H9 (cell line): ENCODE measurements at regions not wholly inside any gene's neighbourhood (a gene's known extent, or its start where the extent isn't known, plus 50 kb on each side); places are given as distances from the start of the nearest gene placed in this dataset.

Experiments used
- DNase-seq: peaks from one replicate; pipeline ENCODE4 v3.0.0-alpha.2; 2017
- H2AFZ ChIP-seq: one replicate; pipeline ENCODE4 v1.6.1; 2013; ENCODE audit warnings: mild to moderate bottlenecking, low read length, control low read depth, moderate library complexity
- H2AK5ac ChIP-seq: 2 replicates; pipeline ENCODE4 v1.6.1; 2013; ENCODE audit warnings: low read length, control low read depth, mixed read lengths; ENCODE audit not compliant: insufficient read length
- H2BK120ac ChIP-seq: one replicate; pipeline ENCODE4 v1.6.1; 2013; ENCODE audit warnings: low read depth, mild to moderate bottlenecking, low read length, control low read depth, inconsistent platforms; ENCODE audit not compliant: poor library complexity, severe bottlenecking
- H2BK12ac ChIP-seq: 2 replicates; pipeline ENCODE4 v1.6.1; 2013; ENCODE audit warnings: low read length, control low read depth, mixed read lengths, low read depth; ENCODE audit not compliant: insufficient read length
- H2BK15ac ChIP-seq: 2 replicates; pipeline ENCODE4 v1.6.1; 2013; ENCODE audit warnings: low read depth, low read length, control low read depth
- H2BK20ac ChIP-seq: one replicate; pipeline ENCODE4 v1.6.1; 2013; ENCODE audit warnings: low read depth, mild to moderate bottlenecking, low read length, control low read depth, inconsistent platforms; ENCODE audit not compliant: poor library complexity, severe bottlenecking
- H2BK5ac ChIP-seq: 2 replicates; pipeline ENCODE4 v1.6.1; 2013; ENCODE audit warnings: low read length, control low read depth, mixed read lengths; ENCODE audit not compliant: insufficient read length
- H3K14ac ChIP-seq: 2 replicates; pipeline ENCODE4 v1.6.1; 2013; ENCODE audit warnings: low read length, control low read depth; ENCODE audit not compliant: insufficient read depth
- H3K18ac ChIP-seq: 2 replicates; pipeline ENCODE4 v1.6.1; 2013; ENCODE audit warnings: low read depth, mild to moderate bottlenecking, mixed read lengths, low read length, control low read depth; ENCODE audit not compliant: insufficient read length
- H3K23ac ChIP-seq: 2 replicates; pipeline ENCODE4 v1.6.1; 2013; ENCODE audit warnings: low read length, control low read depth, mixed read lengths, low read depth; ENCODE audit not compliant: insufficient read length
- H3K23me2 ChIP-seq: 2 replicates; pipeline ENCODE4 v1.6.1; 2013; ENCODE audit warnings: low read depth, mild to moderate bottlenecking, mixed read lengths, low read length, control low read depth; ENCODE audit not compliant: insufficient read length, poor library complexity, severe bottlenecking
- H3K27ac ChIP-seq: 2 replicates; pipeline ENCODE4 v1.5.1; 2013; ENCODE audit warnings: low read length, control low read depth, mixed read lengths, low read depth; ENCODE audit not compliant: insufficient read length
- H3K27me3 ChIP-seq: 2 replicates; pipeline ENCODE4 v1.6.1; 2013; ENCODE audit warnings: low read length, control low read depth, inconsistent platforms; ENCODE audit not compliant: insufficient read depth
- H3K4ac ChIP-seq: 2 replicates; pipeline ENCODE4 v1.6.1; 2013; ENCODE audit warnings: low read depth, mild to moderate bottlenecking, control low read depth, inconsistent platforms, low read length, moderate library complexity
- H3K4me1 ChIP-seq: 2 replicates; pipeline ENCODE4 v1.6.1; 2013; ENCODE audit warnings: low read length, control low read depth, inconsistent platforms; ENCODE audit not compliant: insufficient read depth
- H3K4me2 ChIP-seq: 2 replicates; pipeline ENCODE4 v1.6.1; 2013; ENCODE audit warnings: low read length, control low read depth, mixed read lengths; ENCODE audit not compliant: insufficient read length, insufficient read depth
- H3K56ac ChIP-seq: 2 replicates; pipeline ENCODE4 v1.6.1; 2013; ENCODE audit warnings: low read depth, mild to moderate bottlenecking, mixed read lengths, low read length, control low read depth; ENCODE audit not compliant: insufficient read length
- H3K79me1 ChIP-seq: 2 replicates; pipeline ENCODE4 v1.6.1; 2013; ENCODE audit warnings: low read depth, mild to moderate bottlenecking, moderate library complexity, low read length, control low read depth, inconsistent platforms; ENCODE audit not compliant: insufficient read depth, poor library complexity, severe bottlenecking
- H3K79me2 ChIP-seq: 2 replicates; pipeline ENCODE4 v1.6.1; 2013; ENCODE audit warnings: low read length, control low read depth, inconsistent platforms; ENCODE audit not compliant: insufficient read depth
- H3K9ac ChIP-seq: 2 replicates; pipeline ENCODE4 v1.6.1; 2013; ENCODE audit warnings: low read length, control low read depth, mixed read lengths; ENCODE audit not compliant: insufficient read length; ENCODE audit errors: extremely low read depth
- H3K9me3 ChIP-seq: one replicate; pipeline ENCODE4 v1.6.1; 2013; ENCODE audit warnings: low read depth, low read length, inconsistent platforms; ENCODE audit not compliant: control insufficient read depth
- H3T11ph ChIP-seq: one replicate; pipeline ENCODE4 v1.6.1; 2013; ENCODE audit warnings: mild to moderate bottlenecking, low read length, control low read depth, inconsistent platforms
- H4K20me1 ChIP-seq: one replicate; pipeline ENCODE4 v1.6.1; 2013; ENCODE audit not compliant: control insufficient read depth, insufficient read length, insufficient read depth
- H4K5ac ChIP-seq: 2 replicates; pipeline ENCODE4 v1.6.1; 2013; ENCODE audit warnings: low read depth, mild to moderate bottlenecking, mixed read lengths, low read length, control low read depth; ENCODE audit not compliant: insufficient read length
- H4K8ac ChIP-seq: replicated peaks from 2 replicates; pipeline ENCODE4 v1.6.1; 2013; ENCODE audit warnings: low read length, control low read depth, mixed read lengths, low read depth; ENCODE audit not compliant: insufficient read length
- H4K91ac ChIP-seq: 2 replicates; pipeline ENCODE4 v1.6.1; 2013; ENCODE audit warnings: low read depth, mild to moderate bottlenecking, moderate library complexity, mixed read lengths, low read length, control low read depth; ENCODE audit not compliant: insufficient read length
- H3K27ac Mint-ChIP-seq, 3 experiments: 2 replicates in 2 of 3; 3 replicates in 1 of 3; pipeline ENCODE4 v1.8.0; 2020 to 2021; ENCODE audit warnings: mixed read lengths in 3 of 3, mild to moderate bottlenecking in 1 of 3, moderate library complexity in 1 of 3
- H3K27me3 Mint-ChIP-seq: 2 replicates; pipeline ENCODE4 v1.8.0; 2021; ENCODE audit warnings: low read depth, mild to moderate bottlenecking, moderate library complexity, mixed read lengths
- H3K36me3 Mint-ChIP-seq, 3 experiments: 2 replicates in 2 of 3; 3 replicates in 1 of 3; pipeline ENCODE4 v1.8.0; 2020 to 2021; ENCODE audit warnings: low read depth in 3 of 3, mixed read lengths in 3 of 3; ENCODE audit not compliant: insufficient read depth in 1 of 3
- H3K4me1 Mint-ChIP-seq, 2 experiments: 2 replicates each; pipeline ENCODE4 v1.8.0; 2020; ENCODE audit warnings: mixed read lengths in 2 of 2
- H3K4me3 Mint-ChIP-seq, 2 experiments: 2 replicates in 1 of 2; 3 replicates in 1 of 2; pipeline ENCODE4 v1.8.0; 2020 to 2021; ENCODE audit warnings: mild to moderate bottlenecking in 2 of 2, mixed read lengths in 2 of 2, moderate library complexity in 1 of 2
- H3K9me3 Mint-ChIP-seq, 2 experiments: 2 replicates in 1 of 2; 3 replicates in 1 of 2; pipeline ENCODE4 v1.8.0; 2020; ENCODE audit warnings: mild to moderate bottlenecking in 2 of 2, mixed read lengths in 2 of 2, moderate library complexity in 1 of 2
- WGBS: extraction: QIAGEN DNeasy Blood & Tissue Kit; methylation state at CpG from one replicate; pipeline ENCODE4 v1.1.7; 2013; ENCODE audit warnings: missing lambda C conversion rate, low lambda C conversion rate, mixed read lengths; ENCODE audit not compliant: insufficient read length; ENCODE audit errors: extremely low coverage; 5-methylcytosine and 5-hydroxymethylcytosine counted together
- TF ChIP-seq, protein P1 (sequence below): fragments of 200-600 bp; sonication (generic); conservative IDR thresholded peaks from 3 replicates; pipeline ENCODE4 v1.8.0; 2021; ENCODE audit warnings: antibody characterized with exemption, mild to moderate bottlenecking

DNA sequence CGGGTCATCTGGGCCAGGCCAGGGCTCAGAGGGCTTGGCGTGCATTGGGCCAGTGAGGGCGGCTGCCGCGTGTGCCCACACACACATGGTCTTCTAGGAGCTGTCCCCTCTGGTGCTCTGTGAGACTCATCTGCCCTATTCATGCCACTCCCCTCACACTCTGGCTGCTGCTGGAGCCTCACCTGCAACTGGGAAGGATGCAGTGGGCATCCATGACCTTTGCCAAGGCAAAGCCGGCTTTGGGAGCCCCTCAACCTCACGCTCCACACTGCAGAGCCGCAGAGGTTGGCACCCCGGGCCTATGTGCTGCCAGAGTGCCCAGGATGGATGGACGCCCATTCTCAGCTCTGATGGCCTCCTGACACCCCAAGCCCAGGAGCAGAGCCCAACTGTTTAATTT, 330.2 kb upstream of the SALL3 start:
- H2BK5ac ChIP-seq = no peak overlapping the region
- H2BK15ac ChIP-seq = no peak overlapping the region
- H3K27ac ChIP-seq = no peak overlapping the region
- no peak overlapping the region for H3K56ac ChIP-seq
- H4K8ac ChIP-seq = no peak overlapping the region
- no peak for DNase-seq
- H3K27ac Mint-ChIP-seq = no peak overlapping the region
- no peak overlapping the region for H2AK5ac ChIP-seq
- no peaks in the 10 kb centered on the region for H3K79me2 ChIP-seq
- H3K4me2 ChIP-seq = no peak overlapping the region
- no peaks in the 10 kb centered on the region for H3K4me1 ChIP-seq
- no peaks in the 10 kb centered on the region for H3K4me1 Mint-ChIP-seq
- H3K23ac ChIP-seq = no peak overlapping the region
- no peaks in the 10 kb centered on the region for H4K20me1 ChIP-seq
- no peak overlapping the region for H3K4me3 Mint-ChIP-seq
- H4K5ac ChIP-seq = no peak overlapping the region
- no peak overlapping the region for H4K91ac ChIP-seq
- H3K9me3 Mint-ChIP-seq = peaks cover 40 to 43% of the 10 kb centered on the region in 2 experiments
- H2AFZ ChIP-seq = no peak overlapping the region
- no peaks in the 10 kb centered on the region for H3K79me1 ChIP-seq
- no peak overlapping the region for H3K14ac ChIP-seq
- H3K27me3 ChIP-seq = no peaks in the 10 kb centered on the region
- H2BK12ac ChIP-seq = no peak overlapping the region
- H3K9ac ChIP-seq = no peak overlapping the region
- TF ChIP-seq, protein P1, sequence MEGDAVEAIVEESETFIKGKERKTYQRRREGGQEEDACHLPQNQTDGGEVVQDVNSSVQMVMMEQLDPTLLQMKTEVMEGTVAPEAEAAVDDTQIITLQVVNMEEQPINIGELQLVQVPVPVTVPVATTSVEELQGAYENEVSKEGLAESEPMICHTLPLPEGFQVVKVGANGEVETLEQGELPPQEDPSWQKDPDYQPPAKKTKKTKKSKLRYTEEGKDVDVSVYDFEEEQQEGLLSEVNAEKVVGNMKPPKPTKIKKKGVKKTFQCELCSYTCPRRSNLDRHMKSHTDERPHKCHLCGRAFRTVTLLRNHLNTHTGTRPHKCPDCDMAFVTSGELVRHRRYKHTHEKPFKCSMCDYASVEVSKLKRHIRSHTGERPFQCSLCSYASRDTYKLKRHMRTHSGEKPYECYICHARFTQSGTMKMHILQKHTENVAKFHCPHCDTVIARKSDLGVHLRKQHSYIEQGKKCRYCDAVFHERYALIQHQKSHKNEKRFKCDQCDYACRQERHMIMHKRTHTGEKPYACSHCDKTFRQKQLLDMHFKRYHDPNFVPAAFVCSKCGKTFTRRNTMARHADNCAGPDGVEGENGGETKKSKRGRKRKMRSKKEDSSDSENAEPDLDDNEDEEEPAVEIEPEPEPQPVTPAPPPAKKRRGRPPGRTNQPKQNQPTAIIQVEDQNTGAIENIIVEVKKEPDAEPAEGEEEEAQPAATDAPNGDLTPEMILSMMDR = no peak
- peaks cover 10% of the 10 kb centered on the region for H3K27me3 Mint-ChIP-seq
- H3K4ac ChIP-seq = no peak overlapping the region
- H3T11ph ChIP-seq = no peak overlapping the region
- H2BK20ac ChIP-seq = no peak overlapping the region
- WGBS = no CpG with 5 or more reads among the region's 10 CpGs
- H2BK120ac ChIP-seq = no peak overlapping the region
- H3K36me3 Mint-ChIP-seq = peaks cover 7 to 22% (median 12%) of the 10 kb centered on the region in 3 experiments
- H3K23me2 ChIP-seq = no peaks in the 10 kb centered on the region
- H3K9me3 ChIP-seq = peaks cover 14% of the 10 kb centered on the region
- no peak overlapping the region for H3K18ac ChIP-seq
